OCI-M2 (cell line): ENCODE measurements at regions not wholly inside any gene's neighbourhood (a gene's known extent, or its start where the extent isn't known, plus 50 kb on each side); places are given as distances from the start of the nearest gene placed in this dataset.
"Not testable (repeated sequence)": the region's sequence is repeated elsewhere in the genome, so short reads cannot be mapped to it uniquely, and the experiment has no call there.

Source experiments
- DNase-seq: peaks from one replicate; lab custom pipeline; 2025; ENCODE audit not compliant: unreplicated experiment; lab: John Stamatoyannopoulos, UW

GRCh38 chr12:131620946-131621681 is 89.8 kb upstream of the SFSWAP start:
- DNase-seq = no peak

GRCh38 chr12:131621701-131622421 is 89.0 kb upstream of the SFSWAP start:
- DNase-seq = no peak

- no peak for DNase-seq
Observed at GRCh38 chr12:131622422-131622955, 88.4 kb upstream of the SFSWAP start.

GRCh38 chr12:131623404-131624368 is 87.2 kb upstream of the SFSWAP start:
- DNase-seq = not testable (repeated sequence)

- DNase-seq = not testable (repeated sequence)
Observed at GRCh38 chr12:131624369-131624739, 86.5 kb upstream of the SFSWAP start.

- DNase-seq = not testable (repeated sequence)
Observed at GRCh38 chr12:131624756-131625501, 86.0 kb upstream of the SFSWAP start.

- DNase-seq = not testable (repeated sequence)
Observed at GRCh38 chr12:131625966-131626722, 84.7 kb upstream of the SFSWAP start.

- DNase-seq = not testable (repeated sequence)
Observed at GRCh38 chr12:131627151-131628022, 83.5 kb upstream of the SFSWAP start.

GRCh38 chr12:131628023-131628740 is 82.7 kb upstream of the SFSWAP start:
- DNase-seq = no peak

GRCh38 chr12:131628766-131629448 is 82.0 kb upstream of the SFSWAP start:
- DNase-seq = no peak

- DNase-seq = no peak
Observed at GRCh38 chr12:131631230-131631629, 79.7 kb upstream of the SFSWAP start.

- DNase-seq = not testable (repeated sequence)
Observed at GRCh38 chr12:131631889-131632651, 78.8 kb upstream of the SFSWAP start.

GRCh38 chr12:131632652-131633023 is 78.3 kb upstream of the SFSWAP start:
- DNase-seq = not testable (repeated sequence)

- not testable (repeated sequence) for DNase-seq
Observed at GRCh38 chr12:131633610-131634009, 77.3 kb upstream of the SFSWAP start.

- no peak for DNase-seq
Observed at GRCh38 chr12:131634037-131634436, 76.9 kb upstream of the SFSWAP start.

- DNase-seq = not testable (repeated sequence)
Observed at GRCh38 chr12:131635012-131635411, 75.9 kb upstream of the SFSWAP start.
